GM23248 (cell line): ENCODE measurements at regions not wholly inside any gene's neighbourhood (a gene's known extent, or its start where the extent isn't known, plus 50 kb on each side); places are given as distances from the start of the nearest gene placed in this dataset.

ENCODE experiments used
- EZH2 ChIP-seq: fragments of 200-600 bp; sonication (generic); IDR thresholded peaks from 2 replicates; pipeline ENCODE4 v1.6.1; 2018; ENCODE audit warnings: antibody characterized with exemption, mild to moderate bottlenecking; ENCODE audit not compliant: insufficient read depth, poor library complexity, severe bottlenecking
- EZH2phosphoT487 ChIP-seq: fragments of 200-600 bp; sonication (generic); IDR thresholded peaks from 2 replicates; pipeline ENCODE4 v1.6.1; 2018; ENCODE audit warnings: antibody characterized with exemption, moderate library complexity, mild to moderate bottlenecking, low read depth; ENCODE audit not compliant: insufficient read depth

DNA sequence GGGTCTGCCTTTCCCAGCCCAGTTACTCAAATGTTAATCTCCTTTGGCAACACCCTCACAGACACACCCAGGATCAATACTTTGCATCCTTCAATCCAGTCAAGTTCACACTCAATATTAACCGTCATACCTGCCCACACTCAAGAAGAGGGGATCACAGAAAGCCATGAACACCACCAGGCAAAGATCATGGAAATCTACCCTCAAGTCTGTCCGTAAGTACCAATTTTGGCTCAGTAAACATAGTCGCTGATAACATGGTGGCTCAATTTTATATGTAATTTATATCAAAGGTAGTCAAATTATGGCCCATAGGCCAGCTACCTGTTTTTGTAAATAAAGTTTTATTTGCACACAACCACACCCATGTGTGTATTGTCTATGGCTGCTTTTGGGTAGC lies 102.3 kb upstream of the MAP2 start:
- no peak for TF ChIP-seq EZH2
- TF ChIP-seq EZH2phosphoT487 = no peak
